ENCODE measurements at regions not wholly inside any gene's neighbourhood (a gene's known extent, or its start where the extent isn't known, plus 50 kb on each side); places are given as distances from the start of the nearest gene placed in this dataset.

- no peak for DNase-seq
Measured at GRCh38 chr14:81673930-81674329, 140.3 kb upstream of the SEL1L start.

DNA sequence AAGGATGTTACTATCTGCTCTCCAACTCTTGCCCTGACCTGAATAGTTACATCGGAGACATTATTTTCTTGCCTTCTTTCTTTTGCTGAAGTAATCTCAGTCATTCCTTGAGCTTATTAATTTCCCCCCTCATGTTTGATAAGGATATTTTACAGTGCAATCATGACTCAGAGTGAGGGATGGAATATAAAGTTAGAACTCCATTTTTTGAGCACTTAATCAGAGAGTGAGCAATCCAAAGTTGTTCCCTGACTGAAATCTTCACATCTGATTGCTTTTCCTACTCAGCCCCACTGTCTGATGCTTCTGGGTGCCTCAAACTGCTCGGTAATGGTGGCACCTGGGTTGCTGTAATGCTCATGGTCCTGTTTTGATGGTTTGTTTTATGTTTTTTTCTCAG lies 142.7 kb upstream of the SEL1L start:
- DNase-seq = no peak

- no peak for DNase-seq
Measured at GRCh38 chr14:81676879-81677278, 143.2 kb upstream of the SEL1L start.

- no peak for DNase-seq
Measured at GRCh38 chr14:81677736-81678135, 144.1 kb upstream of the SEL1L start.

- DNase-seq = no peak
Measured at GRCh38 chr14:81679226-81679625, 145.6 kb upstream of the SEL1L start.

- DNase-seq = no peak
Measured at GRCh38 chr14:81681541-81681940, 147.9 kb upstream of the SEL1L start.

DNA sequence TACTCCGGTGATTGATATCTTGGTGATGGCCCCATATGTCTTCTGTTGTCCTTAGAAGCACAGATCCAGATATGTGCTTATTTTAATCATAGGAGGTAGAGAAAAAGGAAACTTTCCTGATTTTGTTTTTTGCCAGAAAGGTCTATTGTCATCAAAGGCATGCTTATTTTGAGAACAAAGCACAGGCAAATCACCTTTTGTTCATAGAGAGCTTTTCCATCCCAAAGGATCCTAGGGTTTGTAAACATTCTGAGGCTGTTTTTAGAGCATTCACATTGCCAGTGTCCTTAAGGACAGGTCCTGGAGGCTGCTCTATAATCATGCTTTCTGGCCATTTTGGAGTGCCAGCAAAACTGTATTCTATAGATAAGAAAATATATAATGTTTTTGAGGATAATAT lies 148.5 kb upstream of the SEL1L start:
- DNase-seq = no peak

DNA sequence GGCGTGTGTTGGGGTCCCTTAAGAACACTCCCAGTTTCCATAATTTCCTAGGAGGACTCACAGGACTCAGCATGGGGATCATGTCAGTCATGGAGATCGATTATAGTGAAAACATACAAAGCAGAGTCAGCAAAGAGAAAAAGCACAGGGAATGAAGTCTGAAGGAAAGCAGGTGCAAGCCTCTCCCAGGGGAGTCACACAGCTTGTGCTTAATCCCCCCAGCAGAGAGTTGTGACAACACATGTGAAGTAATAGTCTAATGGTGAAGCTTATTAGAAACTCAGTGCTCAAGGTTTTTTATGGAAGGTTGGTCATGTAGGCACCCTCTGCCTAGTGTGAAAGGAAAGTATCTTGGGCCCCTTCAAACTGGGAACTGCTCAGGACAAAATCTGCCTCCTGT lies 149.0 kb upstream of the SEL1L start:
- DNase-seq = no peak

GRCh38 chr14:81684696-81685095 lies 151.0 kb upstream of the SEL1L start:
- no peak for DNase-seq

- DNase-seq = no peak
Measured at GRCh38 chr14:81686512-81686911, 152.9 kb upstream of the SEL1L start.

DNA sequence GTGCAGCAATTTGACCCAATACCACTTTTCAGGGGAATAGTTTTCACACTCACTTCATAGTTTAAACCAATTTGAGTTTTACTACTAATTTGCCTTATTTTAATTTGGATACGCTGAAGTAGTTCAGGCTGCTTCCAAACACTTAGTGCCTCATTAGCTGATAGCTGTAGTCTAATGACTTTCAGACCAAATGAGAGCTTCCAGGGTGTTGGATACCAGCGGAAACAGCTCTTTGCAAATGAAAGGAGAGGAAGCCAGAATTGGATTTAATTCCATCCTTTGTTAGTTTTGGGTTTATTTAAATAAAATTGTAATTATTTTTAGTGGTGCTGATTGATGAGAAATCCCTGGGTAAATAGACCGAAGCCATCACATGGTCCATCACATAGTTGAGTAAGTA lies 158.3 kb upstream of the SEL1L start:
- DNase-seq = no peak

DNA sequence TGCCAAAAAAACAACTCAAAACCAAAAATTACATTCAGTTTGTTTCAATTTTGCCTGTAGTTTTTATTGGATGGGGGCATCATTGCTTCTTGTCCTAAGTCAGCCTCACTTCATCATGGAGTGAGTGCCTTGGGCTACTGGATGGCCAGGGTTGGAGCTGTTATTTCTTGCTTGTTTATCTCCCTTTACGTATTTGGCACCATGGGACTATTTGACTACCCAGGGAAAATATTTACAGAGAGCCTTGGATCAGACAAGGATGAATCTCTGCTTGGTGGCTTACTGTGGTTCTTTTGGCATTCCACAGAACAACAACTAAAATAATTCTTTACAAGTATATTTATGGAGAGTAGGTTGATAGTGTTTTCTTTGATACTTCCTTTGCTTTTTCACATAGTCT lies 160.8 kb upstream of the SEL1L start:
- no peak for DNase-seq

GRCh38 chr14:81709681-81710080 lies 176.0 kb upstream of the SEL1L start:
- DNase-seq = no peak

GRCh38 chr14:81710232-81710845 lies 176.7 kb upstream of the SEL1L start:
- no peak for DNase-seq

DNA sequence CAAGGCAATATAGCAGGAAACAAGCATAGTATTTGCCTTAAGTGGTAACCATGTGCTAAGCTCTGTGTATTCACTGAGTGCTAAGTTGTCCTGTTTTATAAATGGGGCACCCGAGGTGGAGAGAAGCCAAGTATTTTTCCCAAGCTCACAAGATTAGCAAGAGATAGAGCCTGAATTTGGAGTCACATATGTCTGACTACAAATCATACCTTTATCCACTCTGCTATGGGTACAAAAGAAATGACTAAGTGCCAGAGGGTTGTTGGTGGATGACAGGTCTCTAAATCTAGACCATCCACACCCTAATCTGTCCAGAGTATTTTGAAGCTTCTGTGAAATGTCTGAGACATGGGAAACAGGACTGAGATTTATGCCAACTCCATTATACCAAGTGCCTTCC lies 182.1 kb upstream of the SEL1L start:
- DNase-seq = no peak

- no peak for DNase-seq
Measured at GRCh38 chr14:81716953-81717352, 183.3 kb upstream of the SEL1L start.

DNA sequence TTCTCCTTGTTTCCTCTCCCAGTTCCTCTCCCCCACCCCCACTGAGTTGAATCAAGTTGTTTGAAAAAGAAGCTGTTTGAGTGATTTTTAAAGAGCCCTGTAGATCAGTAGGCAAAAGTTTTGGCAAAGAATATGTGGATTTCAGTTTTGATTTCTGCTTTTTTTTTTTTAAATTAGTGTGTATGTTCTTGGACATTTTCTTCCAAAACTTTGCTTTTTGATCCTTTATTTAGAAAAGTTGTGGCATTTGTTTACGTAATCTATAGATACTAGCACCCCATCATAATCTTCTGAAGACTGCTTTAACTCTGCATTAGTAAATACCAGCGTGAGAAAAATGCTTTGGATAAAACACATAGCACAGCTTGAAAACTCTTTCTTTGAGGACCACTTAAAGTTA lies 190.3 kb upstream of the SEL1L start:
- no peak for DNase-seq

DNA sequence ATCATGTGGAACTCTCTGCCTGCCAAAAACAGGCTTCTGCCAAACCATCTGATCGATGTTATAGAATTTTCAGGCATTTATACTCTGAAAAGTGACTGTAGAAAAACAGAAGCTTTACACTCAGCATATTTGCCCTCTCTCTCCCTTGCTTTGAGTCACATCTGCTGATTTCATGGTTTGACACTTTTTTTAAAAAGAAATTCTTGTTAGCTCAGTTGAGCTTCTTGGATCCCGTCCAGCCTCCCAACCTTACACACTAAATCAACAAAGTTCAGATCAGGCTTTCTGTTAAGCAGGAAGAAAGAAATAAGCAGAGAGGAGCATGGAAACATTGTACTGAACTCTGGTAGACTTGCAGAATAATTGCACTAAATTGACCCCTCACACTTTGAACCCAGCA lies 193.6 kb upstream of the SEL1L start:
- no peak for DNase-seq

DNA sequence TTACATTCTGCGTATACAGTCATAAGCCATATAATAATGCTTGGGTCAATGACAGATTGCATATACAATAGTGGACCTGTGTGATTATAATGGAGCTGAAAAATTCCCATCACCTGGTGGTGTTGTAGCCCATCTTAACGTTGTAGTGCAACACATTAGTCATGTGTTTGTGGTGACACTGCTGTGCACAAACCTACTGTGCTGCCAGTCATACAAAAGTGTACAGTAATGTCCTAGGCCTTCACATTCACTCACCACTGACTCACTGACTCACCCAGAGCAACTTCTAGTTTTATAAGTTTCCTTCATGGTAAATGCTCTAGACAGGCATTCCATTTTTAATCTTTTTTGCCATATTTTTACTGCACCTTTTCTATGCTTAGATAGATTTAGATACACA lies 194.8 kb upstream of the SEL1L start:
- DNase-seq = no peak

GRCh38 chr14:81729622-81730021 lies 196.0 kb upstream of the SEL1L start:
- DNase-seq = no peak

- DNase-seq = no peak
Measured at GRCh38 chr14:81737938-81738337, 204.3 kb upstream of the SEL1L start.

- DNase-seq = no peak
Measured at GRCh38 chr14:81738946-81739659, 205.4 kb upstream of the SEL1L start.

- DNase-seq = no peak
Measured at GRCh38 chr14:81743605-81744004, 210.0 kb upstream of the SEL1L start.

DNA sequence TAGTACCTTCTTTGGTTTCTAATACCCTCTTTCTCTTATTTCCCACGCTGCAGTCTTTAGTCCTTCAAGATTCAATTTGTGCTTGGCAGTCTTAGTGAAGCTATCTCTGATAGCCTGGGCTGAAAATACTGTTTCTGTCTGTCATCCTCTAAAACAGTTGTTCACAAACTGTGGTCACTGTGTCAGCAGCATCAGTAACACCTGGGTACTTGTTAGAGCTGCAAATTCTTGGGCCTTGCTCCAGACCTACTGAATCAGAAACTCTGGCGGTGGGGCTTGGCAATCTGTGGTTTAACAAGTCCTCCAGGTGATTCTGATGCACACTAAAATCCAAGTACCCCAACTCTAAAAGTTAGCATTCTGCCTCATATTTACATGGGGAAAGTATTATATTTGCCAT lies 217.5 kb upstream of the SEL1L start:
- DNase-seq = no peak

DNA sequence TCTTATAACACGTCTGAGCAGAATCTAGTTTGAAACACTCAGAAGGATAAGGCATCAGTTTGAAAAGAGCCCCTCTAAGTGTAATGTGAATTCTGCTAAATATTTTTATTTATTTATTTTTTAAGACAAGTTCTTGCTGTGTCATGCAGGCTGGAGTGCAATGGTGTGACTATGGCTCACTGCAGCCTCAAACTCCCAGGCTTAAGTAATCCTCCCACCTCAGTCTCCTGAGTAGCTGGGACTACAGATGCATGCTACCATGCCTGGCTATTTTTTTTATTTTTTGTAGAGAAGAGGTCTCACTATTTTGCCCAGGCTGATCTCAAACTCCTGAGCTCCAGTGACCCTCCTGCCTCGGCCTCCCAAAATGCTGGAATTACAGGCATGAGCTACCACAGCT lies 225.9 kb upstream of the SEL1L start:
- no peak for DNase-seq

Measured in stimulated activated CD8-positive, alpha-beta memory T cell treated with anti-CD3 and anti-CD28 coated beads, Interleukin-4, amount 100 ng/mL, for 48 hours (primary cell).